HG02588 (cell line): ENCODE measurements at regions not wholly inside any gene's neighbourhood (a gene's known extent, or its start where the extent isn't known, plus 50 kb on each side); places are given as distances from the start of the nearest gene placed in this dataset.

Source experiments
- ATAC-seq: cut with Tn5 transposase; IDR thresholded peaks from one replicate; pipeline ENCODE4 v1.9.1; 2021; ENCODE audit warnings: mild to moderate bottlenecking, moderate library complexity; ENCODE audit not compliant: unreplicated experiment

DNA sequence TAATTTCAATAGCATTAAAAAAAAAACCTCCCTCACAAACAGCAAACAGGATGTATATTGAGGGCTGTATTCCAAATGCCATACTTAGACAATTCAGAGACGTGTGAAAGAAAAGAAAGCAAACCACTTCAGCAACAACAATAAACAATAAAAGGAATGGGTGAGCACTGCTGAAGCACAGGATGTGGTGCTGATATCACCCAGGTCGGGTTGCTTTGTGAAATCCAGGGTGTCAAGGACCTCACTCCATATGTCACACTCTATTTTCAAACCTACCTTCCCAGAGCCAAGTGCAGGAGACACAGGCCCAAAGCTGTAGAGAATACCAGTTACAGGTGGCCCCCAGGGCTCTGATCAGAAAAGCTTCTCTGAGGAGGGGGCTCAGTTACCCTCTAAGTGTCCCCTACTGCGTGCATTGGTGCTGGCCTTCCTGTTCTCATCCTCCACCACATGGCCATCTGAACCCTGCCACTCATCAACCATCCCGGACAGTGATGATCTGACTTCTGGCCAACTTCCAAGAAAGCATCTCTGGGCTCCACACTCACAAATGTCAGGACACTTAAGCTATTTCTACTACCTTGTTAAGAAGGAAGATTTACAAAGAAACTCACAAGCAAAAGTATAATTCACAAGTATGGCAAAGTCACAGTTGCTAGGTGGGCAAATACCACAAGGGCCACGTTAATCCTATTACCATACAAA, 363.0 kb downstream of the SS18 start:
- ATAC-seq = no peak

DNA sequence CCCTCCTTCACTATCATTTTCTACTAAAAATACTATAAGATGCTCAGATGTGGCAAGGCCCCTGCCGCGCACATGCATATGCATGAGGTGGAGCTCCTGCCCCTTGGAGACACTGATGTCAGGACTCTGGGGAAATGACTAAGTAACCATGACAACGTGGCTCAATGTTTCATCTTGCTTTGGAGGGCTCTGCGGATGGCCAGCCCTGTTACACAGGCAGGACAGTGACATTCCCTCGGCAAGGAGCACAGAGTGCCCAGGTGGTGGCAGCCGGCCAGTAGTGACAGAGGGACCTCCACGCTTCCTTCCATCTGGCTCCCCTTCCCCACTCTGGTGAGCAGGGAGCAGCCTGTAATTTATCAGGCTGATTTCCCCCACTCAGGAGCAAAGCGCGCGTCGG, 364.1 kb downstream of the SS18 start:
- no peak for ATAC-seq

- ATAC-seq = no peak
Observed at GRCh38 chr18:25725501-25725900, 364.9 kb downstream of the SS18 start.

GRCh38 chr18:25724997-25725396, 365.4 kb downstream of the SS18 start:
- no peak for ATAC-seq

GRCh38 chr18:25724121-25724520, 366.3 kb downstream of the SS18 start:
- ATAC-seq = no peak

- ATAC-seq = no peak
Observed at GRCh38 chr18:25713103-25713502, 361.1 kb upstream of the ZNF521 start.

GRCh38 chr18:25710981-25711380, 359.0 kb upstream of the ZNF521 start:
- no peak for ATAC-seq

DNA sequence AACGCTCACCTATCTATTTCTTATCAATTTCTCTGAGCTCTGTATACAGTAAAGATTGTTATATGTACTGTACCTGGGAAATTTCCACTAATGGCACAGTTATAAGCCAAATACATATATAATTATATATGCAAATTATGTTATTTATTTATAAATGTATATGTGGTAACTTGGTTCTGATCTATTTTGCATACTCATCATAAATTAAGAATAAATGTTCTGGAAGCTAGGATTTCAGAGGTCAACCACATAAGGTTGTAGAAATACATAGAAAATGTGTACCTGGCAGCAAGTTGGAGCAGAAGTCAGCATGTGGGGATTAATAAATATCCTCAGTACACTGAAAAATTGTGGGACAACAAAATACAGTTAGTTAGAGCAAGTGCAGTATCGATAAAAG, 353.7 kb upstream of the ZNF521 start:
- no peak for ATAC-seq

DNA sequence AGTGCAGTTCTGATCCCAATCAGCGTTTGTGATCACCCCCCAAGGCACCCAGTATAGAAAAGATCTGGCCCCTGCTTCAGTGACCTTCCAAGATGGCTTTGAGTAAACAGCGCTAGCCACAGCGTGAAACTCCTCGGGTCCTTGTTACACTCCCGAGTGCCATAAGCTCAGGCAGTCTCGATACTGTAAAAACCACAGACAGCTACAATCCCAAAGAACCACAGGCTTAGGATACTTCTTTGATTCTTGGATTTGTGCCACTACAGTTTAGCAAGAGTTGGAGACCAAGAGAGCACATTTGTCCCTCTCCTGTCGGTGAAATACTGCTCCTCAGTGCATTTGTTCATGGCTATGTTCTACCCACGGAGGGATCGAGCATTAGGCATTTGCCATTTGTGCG, 352.5 kb upstream of the ZNF521 start:
- ATAC-seq = no peak

- ATAC-seq = no peak
Observed at GRCh38 chr18:25704071-25704470, 352.1 kb upstream of the ZNF521 start.

GRCh38 chr18:25701821-25702220, 349.9 kb upstream of the ZNF521 start:
- no peak for ATAC-seq

DNA sequence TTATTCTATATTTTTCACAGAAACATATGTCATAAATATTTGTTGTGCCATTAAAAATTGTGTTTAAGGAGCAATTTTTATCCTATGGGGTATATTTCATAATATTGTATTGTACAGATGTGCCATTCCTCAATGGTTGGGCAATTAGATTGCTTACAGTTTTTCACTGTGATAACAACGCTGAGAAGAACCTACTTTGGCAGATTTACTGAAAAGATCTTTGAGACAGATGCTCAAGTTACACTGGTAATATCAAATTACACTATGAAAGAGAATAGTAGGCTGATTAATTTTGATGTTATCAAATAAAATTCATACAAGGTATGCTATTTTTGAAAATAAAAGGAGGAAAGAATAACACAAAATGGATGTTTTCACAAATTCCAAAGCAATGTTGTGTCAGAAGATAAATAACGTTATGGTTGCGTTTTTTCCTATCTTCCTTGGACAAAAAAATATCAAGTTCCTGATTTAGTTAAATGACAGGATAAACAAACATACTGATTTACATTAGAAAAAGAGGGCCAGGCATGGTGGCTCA, 335.1 kb upstream of the ZNF521 start:
- no peak for ATAC-seq

- ATAC-seq = no peak
Observed at GRCh38 chr18:25685088-25685487, 333.1 kb upstream of the ZNF521 start.

DNA sequence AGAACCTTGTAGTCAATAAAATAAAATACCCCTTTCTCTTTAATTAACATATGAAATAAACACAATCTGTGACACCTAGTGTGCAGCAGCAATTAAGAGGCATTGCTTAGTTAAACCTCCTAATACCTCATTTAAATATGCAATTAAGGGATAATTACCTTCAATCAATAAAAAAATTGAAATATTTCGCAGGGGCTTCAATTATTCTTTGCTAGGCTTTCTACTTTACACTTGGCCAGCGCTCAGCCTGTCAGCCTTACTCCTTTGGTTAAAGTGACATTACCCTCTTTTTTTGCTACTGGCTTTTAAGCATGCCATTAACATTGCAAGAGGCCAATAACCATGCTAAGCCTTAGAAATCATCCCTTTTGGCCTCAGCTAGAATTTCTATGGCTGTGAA, 327.5 kb upstream of the ZNF521 start:
- no peak for ATAC-seq

DNA sequence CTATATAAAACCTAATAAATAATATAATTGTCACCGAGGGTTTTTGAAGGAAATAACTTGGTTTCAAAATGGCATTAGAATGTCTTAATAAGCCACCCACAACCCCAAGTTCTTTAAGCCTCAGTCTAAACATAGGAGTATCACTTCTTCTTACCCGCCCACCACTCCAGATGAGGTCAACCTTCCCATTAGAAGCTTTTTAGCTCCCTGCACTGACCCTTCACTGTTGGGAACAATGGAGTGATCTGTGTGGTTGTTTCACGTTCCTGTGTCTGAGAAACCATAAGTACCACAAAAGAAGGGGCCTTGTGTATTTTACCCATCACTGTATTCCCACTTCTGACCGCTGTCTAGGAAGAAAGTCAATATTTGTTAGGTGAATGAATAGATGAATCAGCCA, 326.3 kb upstream of the ZNF521 start:
- ATAC-seq = no peak

DNA sequence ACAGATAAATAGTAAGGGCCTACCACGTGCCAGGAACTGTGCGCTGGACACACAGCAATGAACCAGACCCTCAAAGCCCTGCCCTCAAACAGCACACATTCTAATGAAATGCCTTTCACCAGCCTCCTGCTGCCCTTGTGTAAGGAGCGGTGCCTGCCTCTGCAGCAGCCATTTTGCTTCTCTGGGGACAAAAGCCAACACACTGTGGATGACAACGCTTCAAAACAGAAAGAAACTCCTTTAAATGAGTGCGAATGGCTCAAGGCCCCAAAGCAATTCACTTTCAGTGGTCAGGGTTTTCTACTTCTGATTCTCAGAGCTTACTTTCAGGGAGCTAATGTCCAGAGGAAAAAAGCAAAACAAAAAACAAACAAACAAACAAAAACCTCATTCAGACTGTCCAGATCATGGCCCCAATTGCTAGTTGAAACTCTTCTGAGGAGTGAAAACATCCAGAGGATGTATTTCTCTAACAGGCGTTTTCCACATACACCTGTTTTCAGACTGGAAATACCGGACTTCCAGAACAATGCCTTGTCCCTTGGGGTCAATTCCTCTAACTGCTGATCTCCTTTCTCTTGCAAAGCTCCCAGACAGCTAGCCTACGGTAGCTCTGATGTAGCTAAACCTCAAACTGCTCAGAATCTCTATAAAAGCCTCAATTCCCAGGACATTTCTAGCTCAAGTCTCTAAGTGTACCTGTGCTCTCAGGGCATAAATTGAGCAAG, 323.3 kb upstream of the ZNF521 start:
- ATAC-seq = no peak

DNA sequence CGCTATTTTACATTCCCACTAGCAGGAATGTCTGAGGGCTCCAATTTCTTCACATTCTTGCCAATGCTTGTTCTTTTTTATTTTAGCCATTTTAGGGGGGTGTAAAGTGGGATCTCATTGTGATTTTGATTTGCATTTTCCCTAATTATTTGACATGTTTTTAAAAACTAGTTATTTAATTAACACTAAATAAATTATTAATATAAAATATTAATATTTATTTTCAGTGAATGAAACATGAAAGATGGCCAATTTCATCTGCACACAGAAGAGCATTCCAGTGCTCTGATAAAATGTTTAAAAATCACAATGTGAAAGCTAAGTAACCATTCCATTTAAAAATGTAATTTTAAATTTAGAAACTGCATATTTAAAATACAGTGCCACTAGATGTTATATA, 322.2 kb upstream of the ZNF521 start:
- no peak for ATAC-seq

- ATAC-seq = no peak
Observed at GRCh38 chr18:25672490-25672889, 320.5 kb upstream of the ZNF521 start.

- ATAC-seq = no peak
Observed at GRCh38 chr18:25669741-25670140, 317.8 kb upstream of the ZNF521 start.

DNA sequence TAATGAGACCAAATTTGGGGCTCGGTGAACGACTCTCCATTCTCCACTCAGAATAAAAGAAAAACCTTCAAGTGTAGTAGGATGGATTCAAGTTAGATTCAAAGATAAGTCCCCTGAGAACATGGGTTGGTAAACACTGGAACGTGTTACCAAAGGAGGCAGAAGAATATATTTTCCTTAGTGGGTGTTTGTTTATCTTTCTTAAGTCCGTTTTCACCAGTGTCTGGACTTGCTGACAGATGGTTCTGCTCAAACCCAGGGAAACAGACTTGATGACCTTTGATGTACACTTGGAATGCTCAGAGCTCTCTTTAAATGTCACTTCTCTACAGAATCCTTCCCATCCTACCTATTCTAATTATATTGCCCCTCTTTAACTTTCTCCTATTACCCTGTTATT, 310.3 kb upstream of the ZNF521 start:
- ATAC-seq = no peak

- ATAC-seq = no peak
Observed at GRCh38 chr18:25661831-25662230, 309.9 kb upstream of the ZNF521 start.

DNA sequence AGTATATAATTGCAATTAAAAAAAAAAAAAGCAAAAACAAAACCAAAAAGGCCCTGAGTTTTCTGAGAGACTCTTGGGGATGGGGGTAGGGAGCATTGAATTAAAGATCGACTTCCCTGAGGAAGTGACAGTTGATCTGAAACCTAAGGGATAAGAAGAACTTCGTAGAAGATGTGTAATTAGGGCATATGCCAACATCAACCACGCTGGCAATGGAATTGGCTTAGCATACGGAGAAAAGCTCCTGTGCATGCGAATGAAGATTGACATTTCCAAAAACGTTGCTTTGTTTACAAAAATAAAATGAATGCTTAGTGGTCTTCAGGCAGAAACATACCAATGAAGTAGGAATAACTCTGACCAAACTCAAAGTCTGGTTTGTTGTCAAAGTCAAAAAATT, 307.6 kb upstream of the ZNF521 start:
- ATAC-seq = no peak
